Endodermal cell (in vitro differentiated cells): ENCODE measurements at regions not wholly inside any gene's neighbourhood (a gene's known extent, or its start where the extent isn't known, plus 50 kb on each side); places are given as distances from the start of the nearest gene placed in this dataset.
"Not testable (repeated sequence)": the region's sequence is repeated elsewhere in the genome, so short reads cannot be mapped to it uniquely, and the experiment has no call there.

Experiments
- DNase-seq: peaks from one replicate; pipeline ENCODE4 v3.0.0-alpha.2; 2017
- H3K27ac ChIP-seq: 2 replicates; pipeline ENCODE4 v1.5.1; 2013; ENCODE audit warnings: mild to moderate bottlenecking, low read depth, low read length, moderate library complexity
- H3K27me3 ChIP-seq: 2 replicates; pipeline ENCODE4 v1.6.1; 2013; ENCODE audit warnings: mild to moderate bottlenecking, low read length, moderate library complexity; ENCODE audit not compliant: insufficient read depth, control insufficient read depth, poor library complexity, severe bottlenecking
- H3K36me3 ChIP-seq: 2 replicates; pipeline ENCODE4 v1.7.0; 2013; ENCODE audit warnings: mild to moderate bottlenecking, low read length, moderate library complexity; ENCODE audit not compliant: control insufficient read depth, insufficient read depth
- H3K4me1 ChIP-seq: one replicate; pipeline ENCODE4 v1.7.0; 2013; ENCODE audit warnings: low read length; ENCODE audit not compliant: control insufficient read depth, insufficient read depth
- H3K4me3 ChIP-seq: 2 replicates; pipeline ENCODE4 v1.5.1; 2013; ENCODE audit warnings: mild to moderate bottlenecking, low read length, moderate library complexity
- H3K9ac ChIP-seq: 2 replicates; pipeline ENCODE4 v1.6.1; 2013; ENCODE audit warnings: mild to moderate bottlenecking, low read length, moderate library complexity; ENCODE audit not compliant: poor library complexity, severe bottlenecking; ENCODE audit errors: extremely low read depth
- H3K9me3 ChIP-seq: 2 replicates; pipeline ENCODE4 v1.6.1; 2013; ENCODE audit warnings: mild to moderate bottlenecking, low read length, moderate library complexity; ENCODE audit not compliant: control insufficient read depth
- H3K27ac Mint-ChIP-seq: 2 replicates; pipeline ENCODE4 v1.8.0; 2020; ENCODE audit warnings: mixed read lengths
- H3K27me3 Mint-ChIP-seq: 2 replicates; pipeline ENCODE4 v1.8.0; 2021; ENCODE audit warnings: mild to moderate bottlenecking, mixed read lengths; ENCODE audit not compliant: insufficient read depth
- H3K36me3 Mint-ChIP-seq: 2 replicates; pipeline ENCODE4 v1.8.0; 2020; ENCODE audit warnings: low read depth, mixed read lengths
- H3K4me1 Mint-ChIP-seq: 2 replicates; pipeline ENCODE4 v1.8.0; 2020; ENCODE audit warnings: mixed read lengths
- H3K4me3 Mint-ChIP-seq: 2 replicates; pipeline ENCODE4 v1.8.0; 2020; ENCODE audit warnings: mild to moderate bottlenecking, moderate library complexity, mixed read lengths
- H3K9me3 Mint-ChIP-seq: 2 replicates; pipeline ENCODE4 v1.8.0; 2020; ENCODE audit warnings: mild to moderate bottlenecking, mixed read lengths
- WGBS, 2 experiments: methylation state at CpG; one replicate each; pipeline versions ENCODE4 v1.1.5 to v1.1.7; 2013; ENCODE audit warnings: missing lambda C conversion rate in 2 of 2, mixed read lengths in 1 of 2; ENCODE audit not compliant: insufficient coverage in 1 of 2, insufficient read length in 1 of 2; 5-methylcytosine and 5-hydroxymethylcytosine counted together
- TF ChIP-seq, protein P1 (sequence below): fragments of 200-600 bp; sonication (generic); conservative IDR thresholded peaks from 2 replicates; pipeline ENCODE4 v1.5.0; 2021; ENCODE audit warnings: antibody characterized with exemption, mild to moderate bottlenecking

DNA sequence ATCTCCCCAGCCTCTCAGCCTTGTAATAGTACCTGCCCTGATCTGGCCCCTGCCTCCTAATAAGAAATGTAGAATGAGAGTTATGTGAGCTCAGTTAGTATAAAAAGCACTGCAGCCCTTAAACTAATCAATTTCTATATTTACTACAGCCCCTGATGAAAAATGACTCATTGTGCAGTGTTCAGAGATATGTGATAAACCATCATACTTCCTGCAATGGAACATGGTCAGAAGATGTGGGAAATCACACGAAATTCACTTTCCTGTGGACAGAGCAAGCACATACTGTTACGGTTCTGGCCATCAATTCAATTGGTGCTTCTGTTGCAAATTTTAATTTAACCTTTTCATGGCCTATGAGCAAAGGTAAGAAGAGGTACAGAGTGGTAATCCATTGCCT is 176.8 kb upstream of the PDE4B start:
- no peaks in the 10 kb centered on the region for H3K9me3 Mint-ChIP-seq
- no peak overlapping the region for H3K4me3 ChIP-seq
- 78 to 89% methylated on average over 2 of the region's 2 CpGs for WGBS, 2 experiments
- no peaks in the 10 kb centered on the region for H3K27me3 Mint-ChIP-seq
- no peak for DNase-seq
- no peaks in the 10 kb centered on the region for H3K4me1 Mint-ChIP-seq
- no peaks in the 10 kb centered on the region for H3K9me3 ChIP-seq
- no peak overlapping the region for H3K4me3 Mint-ChIP-seq
- no peaks in the 10 kb centered on the region for H3K27me3 ChIP-seq
- TF ChIP-seq, protein P1, sequence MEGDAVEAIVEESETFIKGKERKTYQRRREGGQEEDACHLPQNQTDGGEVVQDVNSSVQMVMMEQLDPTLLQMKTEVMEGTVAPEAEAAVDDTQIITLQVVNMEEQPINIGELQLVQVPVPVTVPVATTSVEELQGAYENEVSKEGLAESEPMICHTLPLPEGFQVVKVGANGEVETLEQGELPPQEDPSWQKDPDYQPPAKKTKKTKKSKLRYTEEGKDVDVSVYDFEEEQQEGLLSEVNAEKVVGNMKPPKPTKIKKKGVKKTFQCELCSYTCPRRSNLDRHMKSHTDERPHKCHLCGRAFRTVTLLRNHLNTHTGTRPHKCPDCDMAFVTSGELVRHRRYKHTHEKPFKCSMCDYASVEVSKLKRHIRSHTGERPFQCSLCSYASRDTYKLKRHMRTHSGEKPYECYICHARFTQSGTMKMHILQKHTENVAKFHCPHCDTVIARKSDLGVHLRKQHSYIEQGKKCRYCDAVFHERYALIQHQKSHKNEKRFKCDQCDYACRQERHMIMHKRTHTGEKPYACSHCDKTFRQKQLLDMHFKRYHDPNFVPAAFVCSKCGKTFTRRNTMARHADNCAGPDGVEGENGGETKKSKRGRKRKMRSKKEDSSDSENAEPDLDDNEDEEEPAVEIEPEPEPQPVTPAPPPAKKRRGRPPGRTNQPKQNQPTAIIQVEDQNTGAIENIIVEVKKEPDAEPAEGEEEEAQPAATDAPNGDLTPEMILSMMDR = no peak
- H3K4me1 ChIP-seq = no peaks in the 10 kb centered on the region
- H3K36me3 ChIP-seq = no peaks in the 10 kb centered on the region
- H3K36me3 Mint-ChIP-seq = no peaks in the 10 kb centered on the region
- H3K27ac ChIP-seq = no peak overlapping the region
- no peak overlapping the region for H3K27ac Mint-ChIP-seq
- H3K9ac ChIP-seq = no peak overlapping the region

DNA sequence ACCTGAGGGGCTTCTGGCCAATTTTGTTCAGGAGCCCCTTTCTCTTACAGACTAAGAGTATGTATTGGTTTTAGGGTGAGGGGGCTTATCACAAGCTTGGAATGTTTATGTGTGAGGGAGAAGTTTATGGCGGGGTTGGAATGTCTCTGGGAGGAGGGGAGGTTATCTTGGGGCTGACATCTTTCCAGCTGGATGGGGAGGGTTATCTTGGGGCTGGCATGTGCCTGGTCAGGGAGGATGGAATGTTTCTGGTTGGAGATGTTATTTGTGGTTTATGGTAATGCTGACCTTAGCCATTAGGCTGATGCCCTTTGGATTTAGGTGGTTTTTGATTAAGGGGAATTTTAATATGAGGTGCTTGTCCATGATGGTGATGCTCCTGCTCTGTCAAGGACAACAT is 171.0 kb upstream of the PDE4B start:
- not testable (repeated sequence) for H3K9me3 Mint-ChIP-seq, H3K4me1 Mint-ChIP-seq, H3K4me3 Mint-ChIP-seq, H3K27ac ChIP-seq, H3K4me3 ChIP-seq, H3K4me1 ChIP-seq, H3K36me3 ChIP-seq, H3K36me3 Mint-ChIP-seq, H3K9ac ChIP-seq, H3K9me3 ChIP-seq, H3K27me3 Mint-ChIP-seq, H3K27me3 ChIP-seq, H3K27ac Mint-ChIP-seq
- WGBS, 2 experiments = 85% methylated on average over 1 of the region's 1 CpG; no CpG with 5 or more reads in 1 of the 2 experiments
- DNase-seq = peak; percentile 40

DNA sequence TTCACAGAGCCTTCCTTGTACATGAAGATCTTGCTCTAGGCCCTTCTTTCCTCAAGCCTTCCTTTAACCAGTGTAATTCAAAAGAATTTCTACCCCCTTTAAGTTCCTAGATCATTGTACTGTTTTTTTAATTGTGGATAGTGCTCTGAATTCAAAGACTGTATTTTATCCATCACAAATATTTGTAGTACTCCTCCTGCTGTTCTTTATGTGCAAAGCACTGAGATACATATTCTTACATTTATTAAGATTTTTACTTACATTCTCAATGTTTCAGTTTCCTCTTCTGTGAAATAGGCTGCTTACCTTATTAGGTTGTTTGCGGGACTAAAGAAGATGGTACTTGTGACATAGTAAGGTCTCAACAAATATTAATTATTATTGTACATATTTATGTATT is 168.8 kb upstream of the PDE4B start:
- H3K36me3 ChIP-seq = no peaks in the 10 kb centered on the region
- Mint-ChIP-seq H3K9me3 (no peaks in the 10 kb centered on the region), H3K4me3 (no peak overlapping the region), H3K36me3 (no peaks in the 10 kb centered on the region), H3K4me1 (peaks cover 8% of the 10 kb centered on the region), H3K27ac (no peak overlapping the region), H3K27me3 (no peaks in the 10 kb centered on the region)
- no CpG with 5 or more reads among the region's 1 CpG for WGBS, 2 experiments
- H3K27me3 ChIP-seq = no peaks in the 10 kb centered on the region
- no peak overlapping the region for H3K27ac ChIP-seq
- TF ChIP-seq, protein P1 = no peak
- H3K4me1 ChIP-seq = no peaks in the 10 kb centered on the region
- no peak overlapping the region for H3K9ac ChIP-seq
- DNase-seq = no peak
- H3K4me3 ChIP-seq = no peak overlapping the region
- no peaks in the 10 kb centered on the region for H3K9me3 ChIP-seq

DNA sequence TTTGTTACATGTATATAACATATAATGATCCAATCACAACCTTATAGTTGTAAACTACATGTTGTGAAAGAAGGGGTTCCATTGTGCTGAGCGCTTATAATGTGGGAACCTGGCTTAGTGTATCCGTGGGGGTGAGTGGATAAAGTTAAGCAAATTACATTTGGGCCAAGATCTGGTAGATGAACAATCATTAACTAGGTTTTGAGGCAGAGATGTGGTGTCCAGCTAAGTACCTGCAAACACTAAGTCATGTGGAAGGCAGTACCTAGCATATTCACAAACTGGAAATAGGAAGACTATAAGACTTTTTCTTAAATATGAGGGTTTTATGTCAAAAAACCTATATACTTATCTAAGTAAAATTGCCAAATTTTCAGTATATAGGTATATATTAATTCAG is 167.2 kb upstream of the PDE4B start:
- Mint-ChIP-seq H3K27me3 (no peaks in the 10 kb centered on the region), H3K36me3 (no peaks in the 10 kb centered on the region), H3K4me3 (no peak overlapping the region), H3K9me3 (no peaks in the 10 kb centered on the region), H3K27ac (no peak overlapping the region), H3K4me1 (peaks cover 17% of the 10 kb centered on the region)
- no peaks in the 10 kb centered on the region for H3K4me1 ChIP-seq
- no peak for DNase-seq
- no peaks in the 10 kb centered on the region for H3K9me3 ChIP-seq
- H3K36me3 ChIP-seq = no peaks in the 10 kb centered on the region
- 80 to 100% methylated on average over 1 to 2 of the region's 2 CpGs for WGBS, 2 experiments
- H3K27ac ChIP-seq = no peak overlapping the region
- no peak overlapping the region for H3K9ac ChIP-seq
- TF ChIP-seq, protein P1 = no peak
- H3K4me3 ChIP-seq = no peak overlapping the region
- H3K27me3 ChIP-seq = no peaks in the 10 kb centered on the region
